GM19328 (cell line): ENCODE measurements at regions not wholly inside any gene's neighbourhood (a gene's known extent, or its start where the extent isn't known, plus 50 kb on each side); places are given as distances from the start of the nearest gene placed in this dataset.

Experiments used
- ATAC-seq: cut with Tn5 transposase; IDR thresholded peaks from one replicate; pipeline ENCODE4 v1.9.1; 2021; ENCODE audit warnings: mild to moderate bottlenecking, moderate library complexity; ENCODE audit not compliant: unreplicated experiment

DNA sequence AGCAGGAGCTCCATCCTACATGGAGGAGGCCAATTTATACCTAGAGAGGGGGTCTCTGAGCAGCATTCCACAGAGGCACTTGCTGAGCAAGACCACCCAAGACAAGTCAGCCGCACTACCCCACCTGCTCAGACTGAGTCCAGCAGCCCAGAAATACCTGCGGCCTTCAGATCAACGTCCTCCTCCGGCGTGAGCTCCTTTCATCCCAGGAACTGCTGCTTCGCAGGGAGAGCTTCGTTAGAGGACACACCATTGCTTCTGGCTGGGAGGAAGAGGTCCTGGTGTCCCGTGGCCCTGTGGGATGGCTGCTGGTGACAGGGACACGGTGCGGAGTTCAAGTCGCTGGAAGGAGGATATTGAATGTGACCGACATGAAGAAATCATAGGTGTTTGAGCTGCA is 216.9 kb upstream of the PPP2R2D start:
- no peak for ATAC-seq

DNA sequence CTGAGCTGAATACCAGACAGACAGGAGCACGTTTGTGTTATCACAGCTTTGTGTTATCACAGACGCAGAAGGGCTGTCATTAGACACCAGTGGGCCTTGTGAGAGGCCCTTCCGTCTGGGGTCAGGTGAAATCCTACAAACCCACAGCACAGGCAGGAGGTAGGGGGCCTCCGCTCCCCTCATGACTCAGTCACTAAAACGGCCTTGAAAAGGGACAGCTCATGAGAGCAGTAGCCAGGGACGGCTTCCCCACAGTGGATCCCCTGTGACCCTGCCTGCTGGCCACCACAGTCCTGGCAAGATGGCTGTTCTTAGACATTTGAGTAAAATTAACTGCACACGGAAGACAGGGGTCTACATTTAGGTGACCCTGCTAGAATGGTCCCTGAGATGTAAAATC is 215.8 kb upstream of the PPP2R2D start:
- no peak for ATAC-seq

DNA sequence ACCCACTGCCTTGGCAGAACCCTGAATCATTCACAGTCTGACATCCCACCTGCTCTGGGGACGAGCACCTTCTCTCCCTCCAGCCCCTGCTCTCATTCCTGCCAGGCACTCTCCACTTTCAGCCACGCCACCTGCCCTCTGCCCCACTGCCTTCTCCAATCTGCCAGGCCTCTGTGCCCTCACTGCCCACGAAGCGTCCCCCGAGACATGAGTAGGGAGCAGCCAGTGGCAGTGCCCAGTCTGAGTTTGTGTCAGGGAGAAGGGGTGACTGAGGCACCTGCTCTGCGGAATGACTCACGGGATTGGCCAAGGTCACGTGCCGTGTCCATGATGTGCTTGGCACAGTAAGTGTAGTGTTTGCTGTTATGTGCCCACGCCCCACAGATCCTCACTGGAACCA is 215.2 kb upstream of the PPP2R2D start:
- ATAC-seq: no peak

- no peak for ATAC-seq
These were observed 213.9 kb upstream of the PPP2R2D start for GRCh38 chr10:131686781-131687420.

DNA sequence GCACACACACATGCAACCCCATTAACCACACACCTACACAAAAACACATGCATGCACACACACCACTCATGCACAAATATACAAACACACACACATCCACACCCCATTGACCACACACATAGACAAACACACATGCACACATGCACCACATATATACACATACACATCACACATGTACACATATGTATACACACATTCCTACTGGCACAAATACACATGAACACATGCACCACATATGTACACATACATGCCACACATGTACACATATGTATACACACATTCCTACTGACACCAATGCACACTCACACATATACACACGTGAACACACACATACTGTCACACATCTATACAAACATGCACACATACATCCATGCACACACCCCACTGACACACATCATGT is 212.5 kb upstream of the PPP2R2D start:
- ATAC-seq: no peak

DNA sequence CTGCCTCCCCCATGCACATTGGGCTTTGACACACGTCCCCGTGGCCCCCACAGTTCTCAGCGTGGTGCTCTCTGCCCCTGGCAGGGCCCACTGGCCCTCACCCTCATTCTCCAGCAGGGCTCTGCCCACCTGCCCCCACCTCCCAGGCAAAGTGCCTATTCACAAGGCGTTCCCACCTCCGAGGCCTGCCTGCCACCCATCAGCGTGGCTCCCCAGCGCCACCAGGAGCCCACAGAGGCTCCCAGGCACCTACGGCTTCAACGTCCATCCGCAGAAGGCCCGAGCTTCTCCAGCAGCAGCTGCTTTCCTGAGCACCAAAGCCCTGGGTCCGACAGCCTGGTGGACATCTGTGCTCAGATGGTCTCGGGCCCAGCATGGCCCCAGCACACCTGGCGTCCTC is 211.8 kb upstream of the PPP2R2D start:
- no peak for ATAC-seq

GRCh38 chr10:131689486-131689885 is 211.3 kb upstream of the PPP2R2D start:
- ATAC-seq: no peak

GRCh38 chr10:131689954-131690757 is 210.7 kb upstream of the PPP2R2D start:
- no peak for ATAC-seq

- no peak for ATAC-seq
These were observed 210.0 kb upstream of the PPP2R2D start for GRCh38 chr10:131690805-131691239.

DNA sequence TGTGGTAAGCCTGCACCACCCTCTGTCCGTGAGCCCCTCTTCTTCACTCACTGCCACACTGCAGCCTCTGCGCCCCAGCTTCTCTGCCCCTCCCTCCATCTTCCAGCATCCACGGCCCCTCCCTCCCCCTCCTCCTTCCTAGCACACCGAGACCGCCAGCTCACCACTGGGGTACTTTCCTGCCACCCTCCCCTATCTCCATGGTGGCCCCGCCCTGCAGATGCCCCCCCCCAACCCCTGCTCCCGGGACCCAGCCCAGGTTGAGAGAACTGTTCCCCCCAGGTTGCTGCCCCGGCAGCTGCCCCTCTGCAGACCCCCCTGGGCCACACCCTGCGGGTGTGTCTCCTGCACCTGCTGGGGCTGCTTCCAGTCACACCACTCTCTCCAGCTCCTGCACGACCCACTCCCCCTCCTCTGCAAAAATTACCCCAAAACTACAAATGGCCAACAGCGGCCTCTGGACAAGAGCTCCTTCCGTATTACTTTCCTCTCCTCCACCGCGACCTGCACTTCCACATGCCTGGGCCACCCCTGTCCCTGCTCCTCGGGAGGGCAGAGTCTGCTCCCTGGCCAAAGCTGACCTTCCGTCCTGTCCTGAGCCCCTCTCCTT is 209.2 kb upstream of the PPP2R2D start:
- no peak for ATAC-seq

- no peak for ATAC-seq
These were observed 208.6 kb upstream of the PPP2R2D start for GRCh38 chr10:131692176-131692575.

- no peak for ATAC-seq
These were observed 208.0 kb upstream of the PPP2R2D start for GRCh38 chr10:131692686-131693334.

GRCh38 chr10:131693766-131694165 is 207.0 kb upstream of the PPP2R2D start:
- no peak for ATAC-seq

GRCh38 chr10:131694168-131694780 is 206.5 kb upstream of the PPP2R2D start:
- ATAC-seq: no peak

GRCh38 chr10:131694781-131695495 is 205.9 kb upstream of the PPP2R2D start:
- no peak for ATAC-seq

- no peak for ATAC-seq
These were observed 205.2 kb upstream of the PPP2R2D start for GRCh38 chr10:131695496-131696165.

DNA sequence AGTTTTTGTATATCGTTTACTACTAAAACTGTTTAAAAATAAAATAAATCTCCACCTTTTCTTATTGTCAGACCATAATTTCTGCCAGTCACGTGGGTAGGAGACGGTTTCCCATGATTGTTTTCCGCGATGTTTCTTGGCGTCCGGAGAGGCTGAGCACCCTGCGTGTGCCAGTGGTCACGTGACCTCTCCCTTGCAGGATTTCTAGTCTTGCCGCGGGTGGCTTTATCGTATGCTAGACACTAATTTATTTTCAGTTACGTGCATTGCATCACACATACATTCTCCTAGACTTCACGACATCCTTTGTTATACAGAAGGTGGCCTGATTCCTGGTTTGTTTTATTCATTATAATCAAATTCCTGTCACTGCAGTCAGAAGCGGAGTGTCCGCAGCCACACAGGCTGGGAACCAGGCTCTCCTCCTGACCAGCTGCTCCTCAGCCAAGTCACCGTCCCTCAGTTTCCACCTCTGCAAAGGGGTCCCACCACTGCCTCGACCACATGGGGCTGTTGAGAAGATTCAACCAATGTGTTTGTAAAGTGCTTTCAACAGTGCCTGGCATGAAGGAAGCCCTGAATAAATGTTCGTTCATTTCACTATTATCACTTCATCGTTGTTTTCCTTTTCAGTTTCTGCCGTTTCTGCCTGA is 203.2 kb upstream of the PPP2R2D start:
- ATAC-seq: no peak

DNA sequence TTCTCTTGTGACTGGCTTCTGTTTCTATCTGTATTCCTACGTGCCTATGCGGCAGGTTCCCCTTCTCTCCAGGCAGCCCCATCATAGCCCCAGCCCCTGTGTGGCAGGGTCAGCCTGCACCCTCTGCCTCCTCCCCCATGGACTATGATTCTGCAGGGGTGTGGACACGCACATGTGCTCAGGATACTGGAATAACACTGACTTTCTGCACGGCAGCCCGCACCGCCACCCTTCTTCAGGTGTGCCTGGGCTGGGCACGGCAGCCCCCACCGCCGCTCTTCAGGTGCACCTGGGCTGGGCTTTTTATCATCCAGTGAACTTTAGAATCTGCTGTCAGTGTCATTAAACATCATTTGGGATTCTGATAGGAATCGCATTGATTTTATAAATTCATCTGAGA is 202.6 kb upstream of the PPP2R2D start:
- no peak for ATAC-seq

DNA sequence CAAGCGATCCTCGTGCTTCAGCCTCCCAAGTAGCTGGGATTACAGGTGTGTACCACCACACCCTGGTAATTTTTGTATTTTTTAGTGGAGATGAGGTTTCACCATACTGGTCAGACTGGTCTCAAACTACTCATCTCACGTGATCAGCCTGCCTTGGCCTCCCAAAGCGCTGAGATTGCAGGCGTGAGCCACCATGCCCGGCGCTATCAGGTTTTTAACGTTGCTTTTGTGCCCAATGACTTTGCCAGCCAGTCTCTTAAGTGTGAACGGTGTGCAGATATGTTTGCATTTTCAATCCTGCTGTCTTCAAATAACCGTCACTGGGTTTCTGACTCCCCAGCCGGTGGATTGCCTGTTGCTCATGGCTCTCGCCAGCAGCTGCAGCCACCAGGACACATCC is 201.8 kb upstream of the PPP2R2D start:
- no peak for ATAC-seq
